ENCODE measurements at regions not wholly inside any gene's neighbourhood (a gene's known extent, or its start where the extent isn't known, plus 50 kb on each side); places are given as distances from the start of the nearest gene placed in this dataset.

DNA sequence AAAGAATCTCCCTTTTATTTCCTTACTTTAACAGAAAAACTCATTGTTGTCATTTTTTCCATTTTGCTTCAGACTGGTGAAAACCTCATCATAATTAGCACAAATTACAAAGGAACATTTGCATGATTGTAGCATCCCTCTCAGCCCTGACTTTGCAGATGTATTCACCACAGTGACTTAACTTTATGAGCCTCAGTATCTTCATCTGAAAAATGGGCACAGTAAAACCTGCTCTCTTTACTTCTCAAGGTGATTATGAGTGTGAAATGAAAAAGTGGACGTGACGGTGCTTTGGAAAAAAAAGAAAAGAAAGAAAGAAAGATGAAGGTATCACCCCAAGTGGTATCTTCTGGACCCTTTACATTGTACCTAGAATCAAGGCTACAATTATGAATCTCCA is 193.4 kb upstream of the TOX3 start:
- no peak for TF ChIP-seq POLR2AphosphoS5 (IDR thresholded peaks at IDR 0.05; ENCODE audit: borderline replicate concordance, low read depth, low read length)
- TF ChIP-seq EZH2 (IDR thresholded peaks at IDR 0.05) = no peak
- TF ChIP-seq FOXP2 (optimal IDR thresholded peaks at IDR 0.05; ENCODE audit: control extremely low read depth, extremely low read length, insufficient read depth) = no peak
